GM12892 (cell line): ENCODE measurements at regions not wholly inside any gene's neighbourhood (a gene's known extent, or its start where the extent isn't known, plus 50 kb on each side); places are given as distances from the start of the nearest gene placed in this dataset.

Source experiments
- DNase-seq: peaks from one replicate; pipeline ENCODE4 v3.0.0; 2011; ENCODE audit not compliant: insufficient read length
- FAIRE-seq: peaks from 2 replicates; lab custom pipeline; 2011; peaks lifted over from hg19 to GRCh38; lab: Jason Lieb, UNC
- POLR2A ChIP-seq: IDR thresholded peaks from 2 replicates; pipeline ENCODE4 v1.6.1; 2011; ENCODE audit warnings: low read depth, low read length, control low read depth
- POLR2AphosphoS5 ChIP-seq: IDR thresholded peaks from 2 replicates; pipeline ENCODE4 v1.6.1; 2011; ENCODE audit warnings: low read depth, low read length, control low read depth
- TAF1 ChIP-seq: IDR thresholded peaks from 2 replicates; pipeline ENCODE4 v1.6.1; 2011; ENCODE audit warnings: low read depth, mild to moderate bottlenecking, control low read depth, low read length, borderline replicate concordance

- DNase-seq (no peak), FAIRE-seq (no peak)
- TF ChIP-seq TAF1: no peak
- no peak for TF ChIP-seq POLR2A
- TF ChIP-seq POLR2AphosphoS5: no peak
Measured at GRCh38 chr13:108156749-108157148, 58.6 kb downstream of the LIG4 start.

- TF ChIP-seq POLR2AphosphoS5 (no peak), TAF1 (no peak), POLR2A (no peak)
- no peak for DNase-seq
- no peak for FAIRE-seq
Measured at GRCh38 chr13:108155185-108156106, 59.9 kb downstream of the LIG4 start.

GRCh38 chr13:108154421-108154858 is 60.9 kb downstream of the LIG4 start:
- DNase-seq (no peak), FAIRE-seq (no peak)
- TF ChIP-seq TAF1 (no peak), POLR2AphosphoS5 (no peak), POLR2A (no peak)

GRCh38 chr13:108146642-108147041 is 68.7 kb downstream of the LIG4 start:
- TF ChIP-seq POLR2A (no peak), POLR2AphosphoS5 (no peak), TAF1 (no peak)
- FAIRE-seq: no peak
- no peak for DNase-seq

GRCh38 chr13:108142702-108143436 is 72.5 kb downstream of the LIG4 start:
- no peak for FAIRE-seq
- no peak for DNase-seq
- TF ChIP-seq POLR2AphosphoS5 (no peak), TAF1 (no peak), POLR2A (no peak)

- TF ChIP-seq TAF1 (no peak), POLR2A (no peak), POLR2AphosphoS5 (no peak)
- FAIRE-seq (no peak), DNase-seq (no peak)
Measured at GRCh38 chr13:108137176-108137575, 78.2 kb downstream of the LIG4 start.

GRCh38 chr13:108127406-108127805 is 87.9 kb downstream of the LIG4 start:
- DNase-seq (no peak), FAIRE-seq (no peak)
- no peak for TF ChIP-seq TAF1
- no peak for TF ChIP-seq POLR2AphosphoS5
- TF ChIP-seq POLR2A: no peak

GRCh38 chr13:108126056-108126455 is 89.3 kb downstream of the LIG4 start:
- no peak for FAIRE-seq
- DNase-seq: no peak

GRCh38 chr13:108121406-108121805 is 93.9 kb downstream of the LIG4 start:
- FAIRE-seq: no peak
- TF ChIP-seq POLR2AphosphoS5: no peak
- DNase-seq: no peak

More at GRCh38 chr13:108126056-108126455, 89.3 kb downstream of the LIG4 start:
- TF ChIP-seq TAF1: no peak
- TF ChIP-seq POLR2A: no peak
- TF ChIP-seq POLR2AphosphoS5: no peak

GRCh38 chr13:108120856-108121255 is 94.5 kb downstream of the LIG4 start:
- TF ChIP-seq POLR2AphosphoS5 (no peak), POLR2A (no peak), TAF1 (no peak)
- no peak for FAIRE-seq
- DNase-seq: no peak

- FAIRE-seq: no peak
- DNase-seq: no peak
- TF ChIP-seq TAF1 (no peak), POLR2AphosphoS5 (no peak), POLR2A (no peak)
Measured at GRCh38 chr13:108120302-108120701, 95.0 kb downstream of the LIG4 start.

- FAIRE-seq (no peak), DNase-seq (no peak)
- TF ChIP-seq POLR2A (no peak), TAF1 (no peak), POLR2AphosphoS5 (no peak)
Measured at GRCh38 chr13:108115738-108116137, 99.6 kb downstream of the LIG4 start.
